ENCODE measurements at regions not wholly inside any gene's neighbourhood (a gene's known extent, or its start where the extent isn't known, plus 50 kb on each side); places are given as distances from the start of the nearest gene placed in this dataset.

DNA sequence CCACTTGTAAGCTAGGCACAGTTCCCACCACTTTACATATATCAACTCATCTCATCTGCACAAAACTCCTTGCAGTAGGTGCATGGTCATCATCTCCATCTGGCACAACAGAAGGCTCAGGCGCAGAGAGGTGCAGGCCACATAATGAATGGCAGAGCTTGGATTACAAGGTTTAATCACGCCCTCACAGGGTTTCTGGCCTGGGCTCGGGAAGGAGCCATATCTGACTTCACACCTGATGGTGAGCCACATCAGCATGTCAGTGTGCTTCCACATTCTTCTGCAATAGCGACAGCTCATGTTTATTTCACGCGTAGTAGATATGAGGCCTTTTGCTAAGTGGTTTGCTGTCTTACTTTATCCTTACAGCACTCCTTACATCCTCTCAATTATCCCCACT lies 650.2 kb downstream of the INHBA start:
- TF ChIP-seq, protein P1, sequence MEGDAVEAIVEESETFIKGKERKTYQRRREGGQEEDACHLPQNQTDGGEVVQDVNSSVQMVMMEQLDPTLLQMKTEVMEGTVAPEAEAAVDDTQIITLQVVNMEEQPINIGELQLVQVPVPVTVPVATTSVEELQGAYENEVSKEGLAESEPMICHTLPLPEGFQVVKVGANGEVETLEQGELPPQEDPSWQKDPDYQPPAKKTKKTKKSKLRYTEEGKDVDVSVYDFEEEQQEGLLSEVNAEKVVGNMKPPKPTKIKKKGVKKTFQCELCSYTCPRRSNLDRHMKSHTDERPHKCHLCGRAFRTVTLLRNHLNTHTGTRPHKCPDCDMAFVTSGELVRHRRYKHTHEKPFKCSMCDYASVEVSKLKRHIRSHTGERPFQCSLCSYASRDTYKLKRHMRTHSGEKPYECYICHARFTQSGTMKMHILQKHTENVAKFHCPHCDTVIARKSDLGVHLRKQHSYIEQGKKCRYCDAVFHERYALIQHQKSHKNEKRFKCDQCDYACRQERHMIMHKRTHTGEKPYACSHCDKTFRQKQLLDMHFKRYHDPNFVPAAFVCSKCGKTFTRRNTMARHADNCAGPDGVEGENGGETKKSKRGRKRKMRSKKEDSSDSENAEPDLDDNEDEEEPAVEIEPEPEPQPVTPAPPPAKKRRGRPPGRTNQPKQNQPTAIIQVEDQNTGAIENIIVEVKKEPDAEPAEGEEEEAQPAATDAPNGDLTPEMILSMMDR (IDR thresholded peaks at IDR 0.05), result no peak
- no peak for TF ChIP-seq POLR2A (IDR thresholded peaks at IDR 0.05)

Measured in suprapubic skin (tissue), 3 donors.